Neural progenitor cell (in vitro differentiated cells): ENCODE measurements at regions not wholly inside any gene's neighbourhood (a gene's known extent, or its start where the extent isn't known, plus 50 kb on each side); places are given as distances from the start of the nearest gene placed in this dataset.

Experiments
- CTCF ChIP-seq: fragments of 200-600 bp; sonication (generic); IDR thresholded peaks from 2 replicates; pipeline ENCODE4 v1.5.1; 2017; ENCODE audit warnings: antibody characterized with exemption, mild to moderate bottlenecking
- EZH2 ChIP-seq: fragments of 200-600 bp; sonication (generic); IDR thresholded peaks from 2 replicates; pipeline ENCODE4 v1.6.1; 2017; ENCODE audit warnings: antibody characterized with exemption, mild to moderate bottlenecking, moderate library complexity

GRCh38 chr2:215841175-215841816, 172.1 kb downstream of the MREG start:
- no peak for TF ChIP-seq CTCF
- TF ChIP-seq EZH2: no peak
